NCI-H2081 (cell line): ENCODE measurements at regions not wholly inside any gene's neighbourhood (a gene's known extent, or its start where the extent isn't known, plus 50 kb on each side); places are given as distances from the start of the nearest gene placed in this dataset.

Experiments
- DNase-seq, 2 experiments: peaks; one replicate each; lab custom pipeline; 2025; lab: John Stamatoyannopoulos, UW

DNA sequence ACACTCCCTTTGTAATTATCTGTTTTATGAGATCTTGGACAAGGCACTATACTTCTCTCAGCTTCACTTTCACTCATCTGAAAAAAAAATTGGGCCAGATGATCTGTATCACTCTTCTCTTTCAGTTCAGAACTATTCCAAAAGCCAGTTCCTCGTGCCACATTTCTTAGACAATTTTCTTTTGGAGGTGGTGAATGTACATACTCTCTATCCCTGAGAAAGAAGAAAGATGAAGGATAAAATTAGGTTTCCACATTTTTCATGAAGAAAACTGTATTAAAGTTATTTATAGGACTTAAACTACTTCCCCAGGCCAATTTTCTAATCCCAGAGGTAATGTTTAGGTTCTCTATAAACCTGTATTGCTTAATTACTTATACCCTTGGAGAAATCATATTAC, 171.6 kb downstream of the SLC6A15 start:
- DNase-seq = no peak

DNA sequence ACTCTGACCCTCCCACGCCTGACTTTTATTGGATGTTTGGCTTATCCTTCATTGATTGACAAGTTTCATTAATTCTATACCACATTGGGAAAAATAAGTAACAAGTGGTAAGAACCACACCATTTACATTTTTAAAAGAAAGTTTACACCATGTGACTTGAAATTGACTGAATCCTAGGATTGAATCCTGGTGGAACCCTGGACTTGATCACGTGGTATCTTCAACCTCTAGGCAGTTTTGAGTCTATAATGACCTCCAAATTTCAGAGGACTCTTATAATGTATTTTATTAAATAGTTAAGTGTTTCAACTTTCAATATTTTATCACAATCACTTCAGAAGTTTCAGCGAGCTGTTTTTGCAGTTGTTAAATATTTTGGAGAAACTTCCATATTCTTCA, 172.0 kb downstream of the SLC6A15 start:
- no peak for DNase-seq

DNA sequence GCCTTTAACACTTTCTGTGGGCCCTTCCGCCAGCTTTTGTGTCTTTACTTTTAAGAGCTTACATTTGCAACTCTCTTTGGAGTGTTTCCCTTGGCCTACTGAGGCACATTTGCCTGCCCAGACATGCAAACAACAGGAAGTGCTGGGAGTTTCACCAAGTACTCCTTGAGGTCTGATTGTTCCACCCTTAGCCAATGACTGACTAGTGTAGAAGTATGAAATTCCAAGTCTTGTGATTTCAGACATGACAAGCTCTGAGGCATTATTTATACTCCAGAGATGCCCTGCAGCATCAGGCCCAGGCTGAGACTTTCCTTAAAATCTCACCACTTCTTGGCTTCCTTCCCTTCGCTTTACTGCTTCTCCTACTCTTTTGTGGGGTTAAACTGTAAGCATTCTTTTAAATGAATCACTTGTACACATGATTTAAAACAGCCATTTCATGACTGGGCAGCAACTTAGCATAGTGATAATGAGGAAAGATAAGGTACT, 174.1 kb downstream of the SLC6A15 start:
- no peak for DNase-seq

DNA sequence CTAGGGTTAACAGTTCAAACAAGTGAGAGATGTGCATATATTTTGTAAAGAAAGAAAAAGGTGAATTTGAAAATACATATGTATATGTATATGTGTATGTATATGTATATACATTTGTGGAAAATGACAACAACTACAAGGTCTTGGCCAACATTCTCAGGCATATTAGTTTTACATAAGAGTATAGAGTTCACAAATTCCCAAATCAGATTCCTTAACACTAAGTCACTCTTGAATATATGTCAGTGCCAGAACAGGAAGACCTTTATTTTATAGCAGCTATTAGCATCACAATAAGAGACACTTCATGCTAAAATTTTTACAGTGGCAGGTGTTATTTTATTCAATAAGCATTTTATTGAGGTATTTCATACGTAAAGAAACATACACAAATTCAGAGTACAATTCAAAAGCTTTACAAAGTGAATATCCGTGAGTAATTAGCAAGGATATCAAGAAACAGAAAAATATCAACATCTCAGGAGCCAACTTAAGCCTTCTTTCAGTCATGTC, 179.7 kb downstream of the SLC6A15 start:
- DNase-seq = no peak

DNA sequence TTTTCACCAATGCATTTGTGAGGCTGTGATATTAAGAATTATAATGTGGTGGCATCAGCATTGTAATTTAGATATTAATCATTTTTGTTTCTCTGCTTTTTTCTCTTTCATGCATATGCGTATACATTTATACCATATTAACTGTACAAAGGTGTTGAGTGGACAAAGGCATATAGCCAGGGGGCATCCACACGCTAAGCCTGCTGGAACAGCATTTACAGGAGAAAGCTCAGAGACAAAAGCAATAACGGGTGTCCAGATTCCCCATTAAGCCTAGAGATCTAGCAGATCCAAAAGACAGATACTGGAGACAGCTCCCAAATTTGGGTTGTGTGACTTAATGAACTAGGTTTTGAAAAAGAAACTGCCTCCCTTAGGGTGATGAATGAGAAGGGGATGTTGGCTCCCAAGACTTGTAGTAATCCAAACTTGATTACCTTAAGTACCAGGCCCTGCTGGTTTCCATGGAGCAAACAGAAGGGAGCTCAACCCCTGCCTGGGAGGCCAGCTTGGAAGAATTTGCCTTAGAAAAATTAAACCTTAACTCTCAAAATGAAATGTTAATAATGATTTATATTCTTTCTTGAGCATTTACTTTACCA, 181.9 kb downstream of the SLC6A15 start:
- DNase-seq = no peak

DNA sequence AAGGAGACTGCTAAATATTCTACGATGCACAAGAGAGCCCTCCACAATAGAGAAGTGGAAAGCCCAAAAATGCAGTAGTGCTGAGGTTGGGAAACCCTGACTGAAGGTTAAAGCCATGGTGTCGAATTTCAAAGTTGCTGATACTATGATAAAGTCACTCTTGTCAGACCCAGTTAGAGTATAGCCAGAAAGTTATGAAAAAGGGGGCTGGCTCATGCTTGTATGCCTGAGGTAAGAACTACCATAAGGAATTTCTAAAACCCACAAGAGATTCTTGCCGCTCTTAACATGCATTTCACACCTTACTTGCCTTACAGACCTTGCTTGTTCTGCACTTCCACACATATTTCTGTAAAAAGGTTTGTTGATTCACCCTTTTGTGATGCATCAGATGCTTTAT, 184.6 kb downstream of the SLC6A15 start:
- DNase-seq = no peak

DNA sequence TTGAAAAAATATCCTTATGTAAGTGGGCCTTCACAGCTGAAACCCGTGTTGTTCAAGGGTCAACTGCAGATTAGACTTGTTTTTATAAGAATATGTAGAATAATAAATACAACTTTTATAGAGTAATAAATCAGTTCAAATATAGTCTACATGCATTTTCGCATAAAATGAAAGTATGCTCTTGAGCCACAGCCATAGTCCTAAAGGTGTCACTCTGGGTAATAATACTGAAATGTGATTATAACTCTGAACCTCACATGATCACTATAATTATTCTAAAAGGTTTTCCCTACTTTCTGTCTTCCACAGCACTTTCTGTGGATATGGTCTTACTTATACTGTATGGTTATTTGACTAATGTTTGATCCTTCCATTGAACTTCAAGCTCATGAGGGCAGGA, 185.8 kb downstream of the SLC6A15 start:
- DNase-seq = no peak

DNA sequence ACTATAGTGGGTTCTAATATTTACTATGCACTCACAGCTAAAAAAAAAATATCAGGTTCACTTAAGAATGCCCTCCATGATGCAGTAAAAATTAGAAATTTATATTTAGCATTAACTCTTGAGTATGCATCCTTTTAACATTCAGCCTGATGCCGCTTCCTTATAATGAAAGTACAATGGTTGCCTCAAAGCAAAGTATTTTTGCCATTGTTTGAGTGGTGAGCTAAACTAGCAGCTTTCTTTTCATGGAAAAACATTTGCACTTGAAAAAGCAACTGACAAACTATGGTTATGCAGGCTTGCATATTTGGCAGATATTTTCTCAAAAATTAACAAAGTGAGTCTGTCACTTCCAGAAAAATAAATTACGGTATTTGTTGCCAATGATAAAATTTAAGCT, 188.6 kb downstream of the SLC6A15 start:
- no peak for DNase-seq

DNA sequence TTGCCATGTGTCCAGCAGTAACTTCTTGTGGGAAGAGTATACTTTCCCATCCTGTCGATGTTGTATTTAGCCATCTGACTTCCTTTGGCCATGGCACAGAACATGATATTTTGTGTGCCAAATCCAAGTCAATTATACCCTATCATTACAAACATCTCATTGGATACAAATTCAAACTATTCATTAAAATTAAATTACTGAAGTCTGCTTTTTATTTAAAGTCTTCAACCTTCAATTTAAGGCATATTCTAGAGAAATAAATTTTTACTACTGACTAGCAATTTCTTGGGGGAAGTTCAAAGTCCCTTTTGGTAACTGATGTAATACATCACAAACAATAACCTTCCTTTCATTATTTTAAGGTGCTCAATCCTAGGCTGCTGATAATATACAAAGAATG, 192.6 kb downstream of the SLC6A15 start:
- peak in 1 of 2 experiments; percentile 19 for DNase-seq

DNA sequence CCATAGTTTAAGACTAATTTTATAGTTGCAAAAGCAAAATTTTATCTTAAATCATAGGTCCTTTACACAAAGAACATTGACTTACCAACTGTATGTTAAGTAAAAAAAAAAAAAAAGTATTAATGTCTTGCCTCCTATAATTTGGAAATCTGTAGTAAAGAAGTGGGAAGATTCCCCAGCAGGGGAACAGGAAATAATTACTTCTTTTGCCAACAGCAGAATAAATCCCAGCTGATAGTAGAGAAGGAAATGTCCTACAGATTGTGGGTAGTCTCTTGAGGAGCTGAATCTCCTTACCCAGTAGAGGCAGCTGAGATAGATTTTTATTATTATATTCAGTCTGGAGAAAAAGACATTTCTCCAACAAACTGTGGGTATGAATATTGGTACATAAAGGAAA, 193.7 kb downstream of the SLC6A15 start:
- no peak for DNase-seq

DNA sequence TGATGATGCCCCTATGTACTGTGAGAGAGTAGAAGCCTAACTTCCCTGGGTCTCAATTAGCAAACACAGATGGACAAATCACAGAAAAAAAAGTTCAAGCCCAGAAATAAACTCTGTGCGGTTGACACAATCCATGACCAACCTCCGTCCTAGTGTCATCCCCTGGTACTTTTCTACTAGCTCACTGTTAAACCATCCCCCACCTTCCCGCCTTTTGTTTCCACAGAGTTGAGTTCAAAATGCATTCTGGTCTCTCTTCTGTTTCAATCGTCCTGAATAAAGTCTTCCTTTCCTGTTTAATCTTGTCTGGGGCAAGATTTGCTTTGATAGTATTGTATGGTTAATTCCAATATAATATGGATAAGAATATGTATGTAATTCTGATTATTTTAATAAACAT, 199.9 kb downstream of the SLC6A15 start:
- DNase-seq = no peak

DNA sequence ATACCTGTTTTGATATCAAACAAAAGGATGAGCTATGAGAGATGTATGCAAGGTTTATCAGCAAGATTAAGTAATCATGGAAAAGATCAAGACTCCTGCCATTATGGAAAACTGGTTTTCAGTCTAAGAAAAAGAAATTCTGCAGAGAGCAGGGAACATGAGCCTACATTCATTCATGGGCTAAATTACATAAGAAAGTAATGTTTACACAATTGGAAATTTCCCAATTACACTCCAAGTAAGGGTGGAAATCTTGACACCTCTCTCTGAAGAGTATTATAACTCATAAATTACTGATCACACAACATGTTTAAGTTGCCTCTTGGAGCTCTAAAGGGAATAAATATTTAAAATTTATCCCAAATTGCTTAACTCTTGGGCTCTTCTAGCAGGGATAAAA, 206.2 kb downstream of the SLC6A15 start:
- no peak for DNase-seq

DNA sequence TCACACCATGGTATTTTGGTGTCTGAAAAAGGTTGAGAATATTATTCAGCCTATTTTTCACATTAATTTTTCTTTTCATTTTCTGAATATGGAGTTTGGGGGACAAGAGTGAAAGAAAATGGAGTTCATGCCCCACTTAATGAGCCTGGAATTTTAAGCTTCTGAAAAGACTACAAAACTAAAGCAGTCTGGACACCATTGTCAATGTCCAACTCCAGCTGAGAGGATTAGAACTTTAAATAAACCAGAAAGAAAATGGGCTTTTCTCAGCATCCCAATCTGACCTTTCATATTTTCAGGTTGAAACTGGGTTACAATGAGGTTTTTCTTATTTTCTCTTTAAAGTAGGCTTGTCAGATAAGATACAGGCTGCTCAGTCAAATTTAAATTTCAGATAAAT, 207.7 kb downstream of the SLC6A15 start:
- no peak for DNase-seq

DNA sequence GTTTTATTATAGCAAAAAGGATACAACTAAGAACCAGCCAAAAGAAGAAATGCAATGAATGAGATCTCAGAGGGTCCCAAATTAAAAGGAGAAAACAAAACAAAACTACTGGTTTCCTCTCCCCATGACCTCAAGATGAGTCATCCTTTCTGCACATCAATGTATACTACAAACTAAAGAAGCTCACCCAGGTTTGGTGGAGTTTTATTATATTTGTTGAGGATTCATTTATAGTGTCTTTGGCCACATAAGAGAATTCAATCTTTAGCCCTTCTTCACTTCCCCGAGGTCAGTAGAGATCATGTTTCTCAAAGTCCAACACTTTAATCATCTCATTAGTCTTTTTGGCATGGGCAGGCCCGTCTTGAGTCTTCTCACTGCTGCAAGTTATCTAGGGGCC, 210.6 kb downstream of the SLC6A15 start:
- no peak for DNase-seq

DNA sequence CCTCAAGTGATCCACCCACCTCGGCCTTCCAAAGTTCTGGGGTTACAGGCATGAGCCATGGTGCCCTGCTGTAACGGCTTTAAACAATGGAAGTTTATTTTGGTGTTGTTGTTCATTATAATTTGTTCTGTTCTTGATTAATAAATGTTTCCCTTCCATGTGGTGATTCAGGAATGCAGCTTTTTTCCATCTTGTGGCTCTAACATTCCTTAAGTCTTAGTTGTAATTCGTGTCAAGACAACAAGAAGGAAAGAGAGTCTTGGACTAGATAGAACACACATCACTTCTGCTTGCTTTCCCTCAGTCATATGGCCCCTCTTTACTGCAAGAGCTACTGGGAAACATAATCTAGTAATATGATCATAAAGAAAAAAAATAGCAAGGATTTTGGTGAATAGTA, 211.6 kb downstream of the SLC6A15 start:
- DNase-seq = no peak

DNA sequence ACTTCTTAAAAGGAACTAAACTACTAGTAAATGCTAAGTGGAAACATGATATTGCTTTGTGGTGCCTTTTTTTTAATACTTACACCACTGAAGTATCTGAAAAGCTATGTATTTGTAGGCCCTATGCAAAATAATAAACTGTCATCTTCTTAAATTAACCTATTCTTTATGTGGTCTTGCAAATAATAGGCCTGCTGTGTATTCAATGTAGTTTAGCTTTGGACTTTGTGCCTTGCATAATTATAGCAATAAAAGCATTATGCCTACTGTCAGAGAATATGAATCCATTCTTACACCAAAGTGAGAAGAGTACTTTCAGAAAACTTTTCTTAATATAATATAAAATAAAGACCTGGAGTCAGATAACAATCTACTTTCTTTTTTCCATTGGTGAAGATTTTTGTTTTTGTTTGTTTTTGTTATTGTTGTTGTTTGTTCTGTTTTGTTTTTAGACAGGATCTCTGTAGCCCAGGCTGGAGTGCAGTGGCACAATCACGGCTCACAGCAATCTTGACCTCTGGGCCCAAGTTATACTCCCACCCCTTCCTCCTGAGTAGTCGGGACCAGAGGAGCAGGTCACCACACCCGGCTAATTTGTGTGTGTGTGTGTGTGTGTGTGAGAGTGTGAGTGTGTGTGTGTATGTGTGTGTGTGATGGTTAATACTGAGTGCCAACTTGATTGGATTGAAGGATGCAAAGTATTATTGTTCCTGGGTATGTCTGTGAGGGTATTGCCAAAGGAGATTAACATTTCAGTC, 213.8 kb downstream of the SLC6A15 start:
- peak in 1 of 2 experiments; percentile 10 for DNase-seq

DNA sequence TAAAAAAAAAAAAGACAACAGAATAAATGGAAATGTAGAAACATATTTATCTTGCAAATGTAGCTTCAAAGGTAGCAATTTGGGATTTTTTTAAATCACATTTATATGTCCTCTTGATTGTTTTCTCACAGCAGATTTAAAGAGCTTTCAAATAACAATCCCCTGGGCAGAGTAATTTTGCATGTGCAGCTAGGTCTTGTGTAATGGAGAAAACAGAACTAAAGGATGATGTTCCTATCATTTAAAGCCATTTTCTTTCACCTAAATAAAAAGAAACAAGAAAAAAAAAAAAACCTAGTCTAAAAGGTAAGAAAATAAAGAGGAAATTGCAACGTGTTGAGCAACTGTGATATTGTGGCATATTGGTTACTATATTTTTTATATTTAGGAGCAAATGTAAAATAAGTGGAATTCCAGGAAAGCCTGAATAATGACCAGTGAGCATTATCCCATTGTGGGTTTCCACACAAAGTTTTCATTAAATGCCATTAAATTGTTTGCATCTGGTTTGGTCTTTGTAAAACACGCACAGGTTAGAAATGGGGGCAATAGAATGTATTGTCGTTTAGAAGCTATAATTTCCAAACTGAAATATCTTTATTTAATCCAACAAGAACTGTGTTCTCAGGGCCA, 215.6 kb downstream of the SLC6A15 start:
- DNase-seq = peak in 1 of 2 experiments; percentile 22

DNA sequence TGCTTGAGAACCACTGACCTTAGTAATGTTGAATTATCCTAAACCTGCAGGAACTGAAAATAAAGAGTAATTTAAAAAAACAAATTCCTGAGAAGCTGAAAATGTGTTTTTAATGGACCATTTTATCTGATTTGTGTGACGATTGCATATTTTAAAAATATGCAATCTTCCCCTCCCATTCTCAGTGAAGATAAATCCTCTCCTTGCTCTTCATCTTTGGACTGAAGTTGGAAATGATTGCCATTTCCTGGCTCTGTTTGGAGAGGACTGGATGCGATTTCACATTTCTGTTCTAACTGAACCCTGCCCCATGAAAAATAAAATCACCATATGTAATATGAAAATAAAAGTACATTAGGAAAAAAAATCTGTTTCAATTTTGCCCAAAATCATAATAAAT, 216.3 kb downstream of the SLC6A15 start:
- DNase-seq = no peak

DNA sequence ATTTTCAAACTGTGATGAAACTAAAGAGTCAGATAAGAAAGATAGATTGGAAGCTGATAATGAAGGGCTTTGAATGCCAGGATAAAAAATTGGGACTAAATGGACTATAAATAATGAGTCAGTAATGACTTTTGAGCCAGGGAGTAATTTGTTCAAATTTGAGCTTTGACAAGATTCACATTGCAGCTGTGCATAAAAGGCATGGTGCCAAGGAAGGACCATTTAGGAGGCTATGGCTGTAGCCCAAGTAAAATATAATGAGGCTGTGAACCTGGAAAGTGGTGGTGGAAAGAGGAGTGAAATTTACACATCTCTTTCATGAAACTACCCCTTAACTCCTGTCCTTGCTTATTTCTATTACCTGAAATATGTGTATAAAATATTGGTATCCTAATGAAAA, 218.5 kb downstream of the SLC6A15 start:
- DNase-seq = peak; percentile 76 to 92

DNA sequence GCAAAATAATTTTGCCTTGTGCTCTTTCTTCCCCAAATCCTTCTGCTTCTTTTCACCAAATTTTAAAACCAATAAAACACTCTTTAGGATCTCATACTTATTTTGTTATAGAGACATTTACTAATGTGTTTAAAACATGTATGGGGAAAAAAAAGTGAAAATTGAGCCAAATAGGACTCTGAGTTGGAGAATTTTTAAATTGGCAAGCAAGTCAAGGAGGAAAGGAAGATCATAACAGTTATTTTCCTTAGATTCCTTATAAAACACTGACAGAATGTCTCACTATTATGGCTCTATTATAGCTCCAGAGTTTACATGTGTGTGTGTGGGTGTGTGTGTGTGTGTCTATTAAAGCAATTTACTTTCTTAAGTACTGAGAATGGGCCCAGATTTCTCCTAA, 220.5 kb downstream of the SLC6A15 start:
- DNase-seq = no peak

DNA sequence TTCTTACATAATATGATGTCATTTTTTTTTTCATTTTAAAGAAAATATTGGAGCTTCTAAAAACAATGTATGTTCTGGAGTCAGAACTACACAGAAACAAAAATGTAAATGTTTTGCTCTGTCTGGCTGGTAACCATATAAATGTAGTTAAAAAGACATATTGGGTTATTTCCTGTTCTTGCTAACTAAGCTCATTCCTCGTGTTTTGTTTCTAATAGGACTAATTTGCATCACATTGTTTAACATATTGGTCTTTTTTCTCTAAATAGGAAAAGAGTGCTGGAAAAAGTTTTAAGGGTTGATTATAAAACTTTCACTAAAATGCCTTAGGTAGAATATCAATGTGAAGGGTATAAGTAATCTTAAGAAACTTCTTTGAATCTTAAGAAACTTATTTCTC, 221.3 kb downstream of the SLC6A15 start:
- DNase-seq = no peak

DNA sequence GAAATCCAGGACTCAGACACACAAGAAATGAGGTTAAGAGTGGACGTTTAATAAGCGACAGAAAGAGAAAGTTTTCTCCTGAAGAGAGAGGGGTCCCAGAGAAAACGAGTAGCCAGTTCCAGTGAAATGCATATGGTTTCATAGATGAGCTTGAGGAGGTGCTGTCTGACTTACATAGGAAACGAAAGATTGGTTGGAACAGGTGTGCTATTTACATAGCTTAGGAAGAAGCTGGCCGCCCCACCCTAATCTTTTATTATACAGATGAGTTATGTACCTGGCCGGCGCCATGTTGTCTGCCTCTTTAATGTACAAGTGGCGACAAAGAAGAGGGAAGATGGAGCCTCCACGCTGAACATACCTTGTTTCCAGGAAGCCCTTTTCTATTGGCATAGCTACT, 223.0 kb downstream of the SLC6A15 start:
- DNase-seq = no peak

DNA sequence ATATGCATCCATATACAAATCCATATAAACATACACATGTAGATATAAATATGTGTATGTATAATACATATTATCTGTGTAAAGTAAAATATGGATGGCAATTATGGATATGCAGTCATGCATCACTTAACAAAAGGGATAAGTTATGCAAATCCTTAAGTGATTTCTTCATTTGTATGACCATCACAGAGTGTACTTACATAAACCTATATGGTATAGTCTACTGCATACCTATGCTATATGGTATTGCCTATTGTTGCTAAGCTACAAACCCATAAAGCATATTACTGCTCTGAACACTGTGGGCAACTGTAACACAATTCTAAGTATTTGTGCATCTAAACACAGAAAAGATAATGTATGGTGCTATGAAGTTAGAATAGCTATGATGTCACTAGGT, 227.2 kb downstream of the SLC6A15 start:
- no peak for DNase-seq
